Common myeloid progenitor, CD34-positive (primary cell): ENCODE measurements at regions not wholly inside any gene's neighbourhood (a gene's known extent, or its start where the extent isn't known, plus 50 kb on each side); places are given as distances from the start of the nearest gene placed in this dataset.

Experiments used
- CTCF ChIA-PET: fragments of 350-600 bp; sonication (Branson Sonifier 250); formaldehyde crosslinking; loops from one replicate; lab custom pipeline; 2021; ENCODE audit warnings: antibody characterized with exemption; lab: Charles Lee
- POLR2A ChIA-PET: fragments of 350-600 bp; sonication (Branson Sonifier 250); formaldehyde crosslinking; loops from one replicate; lab custom pipeline; 2021; ENCODE audit warnings: antibody characterized with exemption; lab: Charles Lee
- DNase-seq, 3 donors: peaks; one replicate each; pipeline versions ENCODE4 v3.0.0 to v3.0.0-alpha.2; 2013
- H3K27ac ChIP-seq, 2 experiments: 1 replicate in 1 of 2; 2 replicates in 1 of 2; pipeline ENCODE4 v1.7.0; 2013; ENCODE audit warnings: inconsistent platforms in 2 of 2, low read length in 2 of 2, mild to moderate bottlenecking in 2 of 2, low read depth in 1 of 2, moderate library complexity in 1 of 2; ENCODE audit not compliant: severe bottlenecking in 2 of 2, insufficient read depth in 1 of 2, poor library complexity in 1 of 2
- H3K27me3 ChIP-seq, 5 experiments: replicated peaks in 2 of 5; 1 replicate in 3 of 5; 2 replicates in 2 of 5; pipeline versions ENCODE4 v1.6.1 to v1.7.0; 2013; ENCODE audit warnings: low read length in 4 of 5, mild to moderate bottlenecking in 2 of 5, moderate library complexity in 2 of 5, inconsistent platforms in 1 of 5; ENCODE audit not compliant: insufficient read depth in 5 of 5, control insufficient read depth in 4 of 5
- H3K36me3 ChIP-seq, 4 experiments: 1 replicate in 2 of 4; 2 replicates in 2 of 4; pipeline versions ENCODE4 v1.6.1 to v1.7.0; 2013; ENCODE audit warnings: low read length in 3 of 4, control low read depth in 1 of 4, mild to moderate bottlenecking in 1 of 4; ENCODE audit not compliant: control insufficient read depth in 4 of 4, insufficient read depth in 4 of 4
- H3K4me1 ChIP-seq, 4 experiments: 1 replicate in 3 of 4; 2 replicates in 1 of 4; pipeline versions ENCODE4 v1.6.1 to v1.7.1; 2013; ENCODE audit warnings: low read length in 3 of 4, mild to moderate bottlenecking in 3 of 4, control low read depth in 1 of 4, inconsistent platforms in 1 of 4, moderate library complexity in 1 of 4; ENCODE audit not compliant: control insufficient read depth in 4 of 4, insufficient read depth in 4 of 4; ENCODE audit errors: control extremely low read depth in 1 of 4
- H3K4me3 ChIP-seq, 7 experiments: 1 replicate in 4 of 7; 2 replicates in 3 of 7; pipeline versions ENCODE4 v1.5.1 to v1.7.0; 2013; ENCODE audit warnings: mild to moderate bottlenecking in 7 of 7, low read length in 6 of 7, moderate library complexity in 6 of 7, inconsistent platforms in 2 of 7, low read depth in 2 of 7, control low read depth in 1 of 7; ENCODE audit not compliant: insufficient read depth in 4 of 7, control insufficient read depth in 1 of 7; ENCODE audit errors: extremely low read depth in 1 of 7
- H3K9me3 ChIP-seq, 5 experiments: 1 replicate in 4 of 5; 2 replicates in 1 of 5; pipeline versions ENCODE4 v1.6.1 to v1.7.1; 2013; ENCODE audit warnings: low read length in 4 of 5, mild to moderate bottlenecking in 2 of 5, inconsistent platforms in 1 of 5, low read depth in 1 of 5, moderate library complexity in 1 of 5; ENCODE audit not compliant: control insufficient read depth in 4 of 5, insufficient read depth in 2 of 5; ENCODE audit errors: control extremely low read depth in 1 of 5
- WGBS: methylation state at CpG from one replicate; pipeline ENCODE4 v1.1.5; 2013; ENCODE audit not compliant: insufficient coverage; 5-methylcytosine and 5-hydroxymethylcytosine counted together

DNA sequence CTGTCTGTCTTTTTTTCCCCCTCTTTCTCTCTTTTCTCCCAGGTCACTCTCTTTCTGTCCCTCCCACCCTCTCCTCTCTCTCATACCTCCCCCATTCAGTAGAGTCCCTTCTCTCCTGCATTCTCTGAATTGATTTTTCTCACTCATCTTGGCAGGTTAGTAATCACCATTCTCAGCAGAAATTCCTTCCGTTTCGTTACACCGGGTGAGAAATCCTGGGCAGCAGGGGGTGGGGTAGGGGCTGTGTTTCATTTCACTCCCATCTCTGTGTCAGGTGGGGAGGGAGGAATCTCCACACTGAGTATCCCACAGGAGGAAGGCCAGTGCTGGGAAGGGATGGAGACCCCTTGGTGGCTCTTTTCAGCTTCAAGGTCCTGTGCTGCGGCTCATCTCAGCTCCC is 253.5 kb downstream of the MIAT start:
- ChIA-PET CTCF (no interaction called here), POLR2A (no interaction called here)
- H3K27me3 ChIP-seq, result peaks cover 3 to 66% (median 21%) of the 10 kb centered on the region in 5 experiments
- H3K27ac ChIP-seq, result no peak overlapping the region
- H3K4me3 ChIP-seq, result no peak overlapping the region
- no peaks in the 10 kb centered on the region for H3K36me3 ChIP-seq
- WGBS, result 60% methylated on average over 1 of the region's 4 CpGs
- no peak for DNase-seq
- no peaks in the 10 kb centered on the region for H3K4me1 ChIP-seq
- no peaks in the 10 kb centered on the region for H3K9me3 ChIP-seq

DNA sequence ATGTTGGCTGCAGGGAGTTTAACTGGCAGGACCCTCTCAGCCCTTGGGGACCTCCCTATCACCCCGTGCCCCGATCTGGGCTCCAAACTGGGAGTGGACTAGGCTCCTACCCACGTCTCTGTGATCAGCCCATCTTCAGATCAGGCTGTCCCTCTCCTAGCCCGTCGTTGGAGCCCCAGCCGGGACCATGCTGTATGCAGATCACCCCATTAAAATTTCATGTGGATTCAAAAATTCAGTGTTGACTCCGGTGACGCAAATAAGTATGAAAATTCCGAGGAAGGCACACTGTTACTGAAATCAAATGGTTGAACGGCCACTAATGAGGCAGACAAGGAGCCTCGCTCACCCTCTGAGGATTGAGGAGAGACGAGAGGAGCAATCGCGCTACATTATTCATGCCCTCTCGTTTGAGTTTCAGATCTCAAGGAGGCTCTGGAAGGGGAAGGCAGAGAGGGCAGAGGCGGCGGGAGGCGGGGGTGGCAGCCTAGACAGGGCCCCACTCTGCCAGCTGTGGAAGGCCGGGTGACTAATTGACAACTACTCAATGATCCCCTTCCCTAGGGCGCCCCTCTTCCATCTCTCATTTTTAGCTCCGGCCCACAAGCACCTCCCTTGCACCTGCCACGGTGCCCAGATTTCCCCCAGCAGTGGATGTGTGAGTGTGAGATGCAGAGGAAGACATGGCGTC is 255.4 kb downstream of the MIAT start:
- H3K36me3 ChIP-seq, result no peaks in the 10 kb centered on the region
- CTCF ChIA-PET, result no interaction called here
- H3K27me3 ChIP-seq, result peaks cover 3 to 59% (median 17%) of the 10 kb centered on the region in 5 experiments
- WGBS, result 33% methylated on average over 16 of the region's 23 CpGs
- DNase-seq, result no peak
- no peak overlapping the region for H3K4me3 ChIP-seq
- no peaks in the 10 kb centered on the region for H3K4me1 ChIP-seq
- no peak overlapping the region for H3K27ac ChIP-seq
- POLR2A ChIA-PET, result no interaction called here
- no peaks in the 10 kb centered on the region for H3K9me3 ChIP-seq

GRCh38 chr22:26914519-26915185 is 257.3 kb downstream of the MIAT start:
- Histone ChIP-seq H3K9me3 (no peaks in the 10 kb centered on the region), H3K4me3 (no peak overlapping the region), H3K27ac (no peak overlapping the region), H3K27me3 (peaks cover 0 to 57% (median 13%) of the 10 kb centered on the region in 5 experiments), H3K4me1 (no peaks in the 10 kb centered on the region), H3K36me3 (no peaks in the 10 kb centered on the region)
- 95% methylated on average over 21 of the region's 25 CpGs for WGBS
- DNase-seq, result no peak
- POLR2A ChIA-PET, result no interaction called here
- CTCF ChIA-PET, result no interaction called here

- CTCF ChIA-PET, result no interaction called here
- 90% methylated on average over 1 of the region's 2 CpGs for WGBS
- Histone ChIP-seq H3K4me3 (no peak overlapping the region), H3K27me3 (peaks cover 0 to 43% (median 11%) of the 10 kb centered on the region in 5 experiments), H3K9me3 (no peaks in the 10 kb centered on the region), H3K27ac (no peak overlapping the region), H3K36me3 (no peaks in the 10 kb centered on the region), H3K4me1 (no peaks in the 10 kb centered on the region)
- no peak for DNase-seq
- POLR2A ChIA-PET, result no interaction called here
Measured at GRCh38 chr22:26916236-26916635, 258.8 kb downstream of the MIAT start.

- Histone ChIP-seq H3K27me3 (peaks cover 0 to 32% (median 3%) of the 10 kb centered on the region in 5 experiments), H3K27ac (no peak overlapping the region), H3K36me3 (no peaks in the 10 kb centered on the region), H3K4me1 (no peaks in the 10 kb centered on the region), H3K4me3 (no peak overlapping the region), H3K9me3 (no peaks in the 10 kb centered on the region)
- no peak for DNase-seq
- ChIA-PET CTCF (no interaction called here), POLR2A (no interaction called here)
- WGBS, result 57% methylated on average over 1 of the region's 3 CpGs
Measured at GRCh38 chr22:26918226-26918625, 260.8 kb downstream of the MIAT start.

GRCh38 chr22:26921726-26922125 is 264.3 kb downstream of the MIAT start:
- Histone ChIP-seq H3K27me3 (peaks cover 0 to 14% (median 4%) of the 10 kb centered on the region in 5 experiments), H3K4me3 (no peak overlapping the region), H3K27ac (no peak overlapping the region), H3K9me3 (no peaks in the 10 kb centered on the region), H3K36me3 (no peaks in the 10 kb centered on the region), H3K4me1 (no peaks in the 10 kb centered on the region)
- no peak for DNase-seq
- POLR2A ChIA-PET, result no interaction called here
- 50% methylated on average over 1 of the region's 2 CpGs for WGBS
- CTCF ChIA-PET, result no interaction called here

- Histone ChIP-seq H3K4me3 (no peak overlapping the region), H3K27me3 (peaks cover 0 to 16% (median 4%) of the 10 kb centered on the region in 5 experiments), H3K36me3 (no peaks in the 10 kb centered on the region), H3K9me3 (no peaks in the 10 kb centered on the region), H3K4me1 (no peaks in the 10 kb centered on the region), H3K27ac (no peak overlapping the region)
- CTCF ChIA-PET, result no interaction called here
- WGBS, result 27% methylated on average over 2 of the region's 5 CpGs
- no peak for DNase-seq
- POLR2A ChIA-PET, result no interaction called here
Measured at GRCh38 chr22:26922806-26923205, 265.4 kb downstream of the MIAT start.
